ENCODE measurements at regions not wholly inside any gene's neighbourhood (a gene's known extent, or its start where the extent isn't known, plus 50 kb on each side); places are given as distances from the start of the nearest gene placed in this dataset.

GRCh38 chr13:106117640-106118039, 417.8 kb downstream of the EFNB2 start:
- DNase-seq = no peak

- DNase-seq = no peak
Observed at GRCh38 chr13:106117035-106117434, 418.4 kb downstream of the EFNB2 start.

GRCh38 chr13:106115081-106115480, 420.4 kb downstream of the EFNB2 start:
- no peak for DNase-seq

GRCh38 chr13:106113796-106114195, 421.7 kb downstream of the EFNB2 start:
- no peak for DNase-seq

GRCh38 chr13:106112191-106112590, 423.3 kb downstream of the EFNB2 start:
- DNase-seq = no peak

GRCh38 chr13:106110241-106110855, 425.1 kb downstream of the EFNB2 start:
- DNase-seq = no peak

GRCh38 chr13:106109391-106109791, 426.1 kb downstream of the EFNB2 start:
- no peak for DNase-seq

- DNase-seq = no peak
Observed at GRCh38 chr13:106108346-106108745, 427.1 kb downstream of the EFNB2 start.

- no peak for DNase-seq
Observed at GRCh38 chr13:106107061-106107460, 428.4 kb downstream of the EFNB2 start.

- DNase-seq = no peak
Observed at GRCh38 chr13:106105153-106105552, 430.3 kb downstream of the EFNB2 start.

GRCh38 chr13:106104281-106104901, 431.1 kb downstream of the EFNB2 start:
- no peak for DNase-seq

GRCh38 chr13:106103779-106104178, 431.7 kb downstream of the EFNB2 start:
- DNase-seq = no peak

- no peak for DNase-seq
Observed at GRCh38 chr13:106102786-106103185, 432.7 kb downstream of the EFNB2 start.

GRCh38 chr13:106101201-106101600, 434.3 kb downstream of the EFNB2 start:
- DNase-seq = no peak

GRCh38 chr13:106100171-106100919, 435.1 kb downstream of the EFNB2 start:
- no peak for DNase-seq

- DNase-seq = no peak
Observed at GRCh38 chr13:106099765-106100164, 435.7 kb downstream of the EFNB2 start.

GRCh38 chr13:106098778-106099177, 436.7 kb downstream of the EFNB2 start:
- DNase-seq = no peak

- no peak for DNase-seq
Observed at GRCh38 chr13:106096661-106097092, 438.8 kb downstream of the EFNB2 start.

- DNase-seq = no peak
Observed at GRCh38 chr13:106095919-106096318, 439.5 kb downstream of the EFNB2 start.

- no peak for DNase-seq
Observed at GRCh38 chr13:106095406-106095805, 440.1 kb downstream of the EFNB2 start.

- DNase-seq = no peak
Observed at GRCh38 chr13:106090001-106090400, 445.5 kb downstream of the EFNB2 start.

GRCh38 chr13:106089261-106089980, 446.0 kb downstream of the EFNB2 start:
- DNase-seq = no peak

- DNase-seq = no peak
Observed at GRCh38 chr13:106088085-106088484, 447.4 kb downstream of the EFNB2 start.

- no peak for DNase-seq
Observed at GRCh38 chr13:106087201-106087600, 448.3 kb downstream of the EFNB2 start.
